Gastrocnemius medialis (tissue), 4 donors: ENCODE measurements at regions not wholly inside any gene's neighbourhood (a gene's known extent, or its start where the extent isn't known, plus 50 kb on each side); places are given as distances from the start of the nearest gene placed in this dataset.

ENCODE experiments used
- ATAC-seq, 2 donors: fragments of 150-250 bp; one replicate each; pipeline ENCODE4 v1.9.1; 2016
- DNase-seq, 2 donors: peaks; one replicate each; pipeline ENCODE4 v3.0.0-alpha.2; 2019
- H3K27ac ChIP-seq, 4 donors: fragments of 200-600 bp; sonication (generic); 1 replicate in 1 of 4; 2 replicates in 3 of 4; pipeline ENCODE4 v1.5.1; 2016 to 2018; ENCODE audit warnings: mild to moderate bottlenecking in 2 of 4, moderate library complexity in 1 of 4
- H3K27me3 ChIP-seq, 3 donors: fragments of 200-600 bp; sonication (generic) in 2 of 3; 1 replicate in 1 of 3; 2 replicates in 2 of 3; pipeline versions ENCODE4 v1.5.1 to v1.6.0; 2016 to 2019; ENCODE audit warnings: mild to moderate bottlenecking in 1 of 3, moderate library complexity in 1 of 3
- H3K36me3 ChIP-seq, 2 donors: fragments of 200-600 bp; sonication (generic) in 1 of 2; one replicate each; pipeline ENCODE4 v1.5.1; 2017 to 2018
- H3K4me1 ChIP-seq, 2 donors: fragments of 200-600 bp; sonication (generic) in 1 of 2; one replicate each; pipeline ENCODE4 v1.5.1; 2016 to 2017; ENCODE audit warnings: mild to moderate bottlenecking in 2 of 2
- H3K4me3 ChIP-seq, 4 donors: fragments of 200-600 bp; sonication (generic) in 3 of 4; 1 replicate in 1 of 4; 2 replicates in 3 of 4; pipeline ENCODE4 v1.5.1; 2016 to 2019; ENCODE audit warnings: mild to moderate bottlenecking in 2 of 4
- H3K9me3 ChIP-seq, 3 donors: fragments of 200-600 bp; sonication (generic) in 2 of 3; 1 replicate in 1 of 3; 2 replicates in 2 of 3; pipeline ENCODE4 v1.5.1; 2016 to 2019
- CTCF ChIP-seq, 5 experiments: fragments of 450-650 bp in 3 of 5; fragments of 200-600 bp in 2 of 5; sonication (generic) in 2 of 5; IDR thresholded peaks in 4 of 5; conservative IDR thresholded peaks in 1 of 5; 1 replicate in 4 of 5; 2 replicates in 1 of 5; pipeline ENCODE4 v1.5.1; 2016 to 2019; ENCODE audit warnings: antibody characterized with exemption in 5 of 5, mild to moderate bottlenecking in 3 of 5, moderate library complexity in 3 of 5
- POLR2A ChIP-seq, 2 donors: fragments of 450-650 bp; IDR thresholded peaks; one replicate each; pipeline ENCODE4 v1.6.1; 2017; ENCODE audit warnings: antibody characterized with exemption in 2 of 2, mild to moderate bottlenecking in 2 of 2, moderate library complexity in 2 of 2
- in situ Hi-C, 4 donors: fragments of 200-750 bp; cut with MboI; loops; one replicate each; pipeline versions ENCODE4 v1.15.0 to v1.8.0; 2017; ENCODE audit warnings: low sequenced_read_pairs in 4 of 4
- intact Hi-C: fragments of 100-400 bp; cut with DNase I; formaldehyde crosslinking; loops from one replicate; pipeline ENCODE4 v1.15.1; 2023; ENCODE audit warnings: low total_unique reads

- H3K4me3 ChIP-seq, result no peak overlapping the region
- DNase-seq, result no peak
- no peaks in the 10 kb centered on the region for H3K36me3 ChIP-seq
- H3K27ac ChIP-seq, result no peak overlapping the region
- intact Hi-C loops (no loop called here), in situ Hi-C loops (loop anchor here in 1 of 4 donors (25.0 kb wide), 1 partner anchor 93 kb away; no protein-coding TSS in a partner anchor)
- no peaks in the 10 kb centered on the region for H3K27me3 ChIP-seq
- TF ChIP-seq POLR2A (IDR thresholded peaks at IDR 0.05), result no peak
- H3K9me3 ChIP-seq, result no peaks in the 10 kb centered on the region
- H3K4me1 ChIP-seq, result no peaks in the 10 kb centered on the region
- no peak for ATAC-seq
These were observed 831.1 kb downstream of the GALR1 start for GRCh38 chr18:78080761-78081160.

GRCh38 chr18:78082816-78083215, 833.2 kb downstream of the GALR1 start:
- intact Hi-C loops, result no loop called here
- Histone ChIP-seq H3K4me1 (no peaks in the 10 kb centered on the region), H3K9me3 (no peaks in the 10 kb centered on the region), H3K36me3 (no peaks in the 10 kb centered on the region), H3K27ac (no peak overlapping the region), H3K4me3 (no peak overlapping the region), H3K27me3 (no peaks in the 10 kb centered on the region)
- TF ChIP-seq CTCF (IDR thresholded peaks at IDR 0.05 in 4 of 5, conservative IDR thresholded peaks at IDR 0.05 in 1 of 5) (no peak), POLR2A (IDR thresholded peaks at IDR 0.05) (no peak)
- ATAC-seq (no peak), DNase-seq (no peak)
- in situ Hi-C loops, result loop anchor here in 1 of 4 donors (25.0 kb wide), 1 partner anchor 96 kb away; no protein-coding TSS in a partner anchor

- Histone ChIP-seq H3K27me3 (no peaks in the 10 kb centered on the region), H3K27ac (no peak overlapping the region), H3K4me3 (no peak overlapping the region), H3K36me3 (no peaks in the 10 kb centered on the region), H3K4me1 (no peaks in the 10 kb centered on the region), H3K9me3 (no peaks in the 10 kb centered on the region)
- intact Hi-C loops, result no loop called here
- in situ Hi-C loops, result loop anchor here in 1 of 4 donors (25.0 kb wide), 1 partner anchor 98 kb away; no protein-coding TSS in a partner anchor
- DNase-seq (no peak), ATAC-seq (no peak)
- TF ChIP-seq POLR2A (IDR thresholded peaks at IDR 0.05), result no peak
- TF ChIP-seq CTCF (IDR thresholded peaks at IDR 0.05 in 4 of 5, conservative IDR thresholded peaks at IDR 0.05 in 1 of 5), result no peak
These were observed 835.9 kb downstream of the GALR1 start for GRCh38 chr18:78085241-78086185.

GRCh38 chr18:78086931-78087330, 837.3 kb downstream of the GALR1 start:
- TF ChIP-seq POLR2A (IDR thresholded peaks at IDR 0.05), result no peak
- in situ Hi-C loops (loop anchor here in 1 of 4 donors (25.0 kb wide), 1 partner anchor 100 kb away; no protein-coding TSS in a partner anchor), intact Hi-C loops (no loop called here)
- Histone ChIP-seq H3K4me3 (no peak overlapping the region), H3K27me3 (no peaks in the 10 kb centered on the region), H3K27ac (no peak overlapping the region), H3K36me3 (no peaks in the 10 kb centered on the region), H3K4me1 (no peaks in the 10 kb centered on the region), H3K9me3 (no peaks in the 10 kb centered on the region)
- ATAC-seq (no peak), DNase-seq (no peak)

- ATAC-seq, result no peak
- Histone ChIP-seq H3K27me3 (no peaks in the 10 kb centered on the region), H3K36me3 (no peaks in the 10 kb centered on the region), H3K4me1 (no peaks in the 10 kb centered on the region), H3K4me3 (no peak overlapping the region), H3K9me3 (no peaks in the 10 kb centered on the region), H3K27ac (no peak overlapping the region)
- no peak for DNase-seq
- intact Hi-C loops (no loop called here), in situ Hi-C loops (loop anchor here in 1 of 4 donors (25.0 kb wide), 1 partner anchor 100 kb away; no protein-coding TSS in a partner anchor)
- no peak for TF ChIP-seq CTCF (IDR thresholded peaks at IDR 0.05 in 4 of 5, conservative IDR thresholded peaks at IDR 0.05 in 1 of 5)
- TF ChIP-seq POLR2A (IDR thresholded peaks at IDR 0.05), result no peak
These were observed 837.7 kb downstream of the GALR1 start for GRCh38 chr18:78087338-78087737.
